PC-3 (cell line): ENCODE measurements at regions not wholly inside any gene's neighbourhood (a gene's known extent, or its start where the extent isn't known, plus 50 kb on each side); places are given as distances from the start of the nearest gene placed in this dataset.

ENCODE experiments used
- EZH2 ChIP-seq: fragments of 300-600 bp; sonication (generic); IDR thresholded peaks from one replicate; pipeline ENCODE4 v1.6.1; 2017; ENCODE audit warnings: antibody characterized with exemption, mild to moderate bottlenecking, low read length; ENCODE audit not compliant: unreplicated experiment
- EZH2phosphoT487 ChIP-seq: fragments of 300-600 bp; sonication (generic); IDR thresholded peaks from 2 replicates; pipeline ENCODE4 v1.6.1; 2018; ENCODE audit warnings: mild to moderate bottlenecking, antibody characterized with exemption, low read length, borderline replicate concordance
- TF ChIP-seq, protein P1 (sequence below): fragments of 300-600 bp; sonication (generic); conservative IDR thresholded peaks from 2 replicates; pipeline ENCODE4 v1.5.1; 2017; ENCODE audit warnings: antibody characterized with exemption, low read depth, mild to moderate bottlenecking, low read length

DNA sequence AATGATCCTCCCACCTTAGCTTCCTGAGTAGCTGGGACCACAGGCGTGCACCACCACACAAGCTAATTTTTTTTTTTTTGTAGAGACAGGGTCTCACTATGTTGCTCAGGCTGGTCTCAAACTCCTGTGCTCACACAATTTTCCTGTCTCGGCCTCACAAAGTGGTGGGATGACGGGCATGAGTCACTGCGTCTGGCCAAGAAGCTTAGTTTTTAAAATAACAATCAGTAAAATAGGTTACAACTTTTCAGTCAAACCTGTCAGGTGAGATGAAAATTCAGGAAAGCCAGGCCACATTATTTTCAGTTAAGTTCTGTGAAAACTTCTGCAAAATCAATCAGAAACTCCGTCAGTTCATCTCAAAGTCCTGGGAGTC lies 55.4 kb downstream of the FAM241B start:
- TF ChIP-seq, protein P1, sequence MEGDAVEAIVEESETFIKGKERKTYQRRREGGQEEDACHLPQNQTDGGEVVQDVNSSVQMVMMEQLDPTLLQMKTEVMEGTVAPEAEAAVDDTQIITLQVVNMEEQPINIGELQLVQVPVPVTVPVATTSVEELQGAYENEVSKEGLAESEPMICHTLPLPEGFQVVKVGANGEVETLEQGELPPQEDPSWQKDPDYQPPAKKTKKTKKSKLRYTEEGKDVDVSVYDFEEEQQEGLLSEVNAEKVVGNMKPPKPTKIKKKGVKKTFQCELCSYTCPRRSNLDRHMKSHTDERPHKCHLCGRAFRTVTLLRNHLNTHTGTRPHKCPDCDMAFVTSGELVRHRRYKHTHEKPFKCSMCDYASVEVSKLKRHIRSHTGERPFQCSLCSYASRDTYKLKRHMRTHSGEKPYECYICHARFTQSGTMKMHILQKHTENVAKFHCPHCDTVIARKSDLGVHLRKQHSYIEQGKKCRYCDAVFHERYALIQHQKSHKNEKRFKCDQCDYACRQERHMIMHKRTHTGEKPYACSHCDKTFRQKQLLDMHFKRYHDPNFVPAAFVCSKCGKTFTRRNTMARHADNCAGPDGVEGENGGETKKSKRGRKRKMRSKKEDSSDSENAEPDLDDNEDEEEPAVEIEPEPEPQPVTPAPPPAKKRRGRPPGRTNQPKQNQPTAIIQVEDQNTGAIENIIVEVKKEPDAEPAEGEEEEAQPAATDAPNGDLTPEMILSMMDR: no peak
- TF ChIP-seq EZH2 (no peak), EZH2phosphoT487 (no peak)
